Skin epidermis (tissue), 12 donors: ENCODE measurements at regions not wholly inside any gene's neighbourhood (a gene's known extent, or its start where the extent isn't known, plus 50 kb on each side); places are given as distances from the start of the nearest gene placed in this dataset.

ENCODE experiments used
- H3K27ac ChIP-seq, 21 experiments: fragments of 200-600 bp; sonication (generic) in 11 of 21; one replicate each; pipeline ENCODE4 v1.5.0; 2020; ENCODE audit warnings: mild to moderate bottlenecking in 3 of 21, inconsistent platforms in 2 of 21, moderate library complexity in 2 of 21
- H3K4me3 ChIP-seq, 7 experiments: fragments of 200-600 bp; sonication (generic) in 2 of 7; one replicate each; pipeline ENCODE4 v1.5.0; 2020; ENCODE audit warnings: inconsistent platforms in 2 of 7, mild to moderate bottlenecking in 2 of 7, moderate library complexity in 1 of 7

DNA sequence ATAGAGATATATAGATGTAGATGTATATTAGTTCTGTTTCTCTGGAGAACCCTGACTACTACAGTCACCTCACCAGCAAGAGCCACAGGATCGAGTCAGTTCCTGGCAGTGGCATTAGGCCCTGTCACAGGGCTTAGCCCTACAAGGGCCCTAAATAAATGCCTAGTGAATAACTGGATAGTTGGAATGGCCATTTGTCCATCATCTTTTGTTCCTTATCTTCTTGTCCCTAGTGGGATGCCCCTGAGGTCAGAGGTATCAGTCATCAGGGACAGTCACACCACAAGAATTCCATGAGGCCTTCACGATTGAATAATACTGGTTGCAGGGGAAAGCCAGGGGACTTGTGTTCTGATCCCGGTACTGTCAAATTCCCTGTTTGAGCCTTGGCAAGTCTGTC, 204.9 kb upstream of the PPP2R3A start:
- Histone ChIP-seq H3K27ac (no peak overlapping the region), H3K4me3 (no peak overlapping the region)

DNA sequence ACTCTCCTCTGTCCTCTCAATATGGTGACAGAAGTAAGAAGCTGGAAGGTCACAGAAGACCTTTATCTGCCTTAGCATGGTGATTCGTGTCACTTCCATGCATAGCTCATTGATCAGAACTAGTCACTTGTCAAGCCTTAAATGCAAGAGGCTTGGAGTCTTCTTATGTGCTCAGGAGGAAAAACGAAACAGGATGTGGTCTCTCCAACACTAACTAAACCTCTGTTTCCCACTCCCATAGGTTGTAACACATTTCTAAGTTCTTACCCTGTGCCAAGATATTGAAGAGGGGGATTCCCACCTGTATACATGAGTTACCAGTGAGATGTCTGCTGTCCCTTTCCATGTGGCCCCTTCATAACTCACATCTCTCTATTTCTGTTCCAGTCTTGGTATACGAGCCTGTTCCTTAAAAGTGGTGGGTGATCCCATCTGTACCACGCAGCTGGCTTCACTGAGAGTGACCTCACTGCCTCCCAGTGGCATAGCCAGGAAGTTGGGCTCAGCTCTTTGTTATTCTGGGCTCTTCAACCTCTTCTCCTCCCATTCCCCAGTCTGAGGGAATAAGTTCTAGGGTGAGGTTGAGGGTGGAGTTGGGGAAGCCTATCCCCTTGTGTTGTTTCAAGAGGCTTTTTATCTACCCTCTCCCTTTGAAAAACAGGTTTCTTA, 203.2 kb upstream of the PPP2R3A start:
- H3K27ac ChIP-seq = no peak overlapping the region
- no peak overlapping the region for H3K4me3 ChIP-seq

DNA sequence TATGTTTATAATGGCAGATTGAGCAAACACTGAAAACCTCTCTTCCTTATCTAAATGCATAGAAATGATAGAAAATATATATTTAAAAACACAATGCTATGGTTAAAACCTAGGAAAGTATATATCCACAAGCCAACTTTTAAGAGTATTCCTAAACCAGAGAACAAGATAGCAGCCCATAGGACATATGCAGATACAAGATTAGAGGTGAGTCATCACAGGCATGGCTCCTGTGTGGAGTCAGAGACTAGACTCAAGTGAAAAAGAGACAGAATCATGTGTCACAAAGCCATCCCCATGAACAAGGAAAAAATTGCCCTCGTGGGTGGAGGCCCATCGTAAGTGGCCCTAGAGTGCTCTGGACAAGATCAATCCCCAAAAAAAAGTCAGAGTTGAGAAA, 199.4 kb upstream of the PPP2R3A start:
- Histone ChIP-seq H3K4me3 (no peak overlapping the region), H3K27ac (no peak overlapping the region)

DNA sequence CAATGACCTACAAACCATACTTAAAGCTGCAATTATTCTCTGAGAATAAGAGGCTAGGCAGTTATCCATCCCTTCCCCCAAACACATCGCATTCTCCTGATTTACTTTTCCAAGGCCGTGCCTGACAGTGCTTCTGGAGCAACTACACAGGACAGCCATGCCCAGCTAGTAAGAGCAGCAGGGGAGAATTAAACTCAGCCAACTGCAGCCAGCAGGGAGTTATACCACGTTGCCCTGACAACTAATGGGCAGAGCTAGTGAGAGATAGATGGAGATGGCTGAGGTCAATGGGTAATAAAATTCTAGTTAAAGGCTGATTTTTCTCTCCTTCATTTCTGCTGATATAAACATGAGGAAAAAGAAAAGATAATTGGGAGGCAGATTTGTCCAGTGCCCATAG, 193.8 kb upstream of the PPP2R3A start:
- Histone ChIP-seq H3K4me3 (no peak overlapping the region), H3K27ac (no peak overlapping the region)

DNA sequence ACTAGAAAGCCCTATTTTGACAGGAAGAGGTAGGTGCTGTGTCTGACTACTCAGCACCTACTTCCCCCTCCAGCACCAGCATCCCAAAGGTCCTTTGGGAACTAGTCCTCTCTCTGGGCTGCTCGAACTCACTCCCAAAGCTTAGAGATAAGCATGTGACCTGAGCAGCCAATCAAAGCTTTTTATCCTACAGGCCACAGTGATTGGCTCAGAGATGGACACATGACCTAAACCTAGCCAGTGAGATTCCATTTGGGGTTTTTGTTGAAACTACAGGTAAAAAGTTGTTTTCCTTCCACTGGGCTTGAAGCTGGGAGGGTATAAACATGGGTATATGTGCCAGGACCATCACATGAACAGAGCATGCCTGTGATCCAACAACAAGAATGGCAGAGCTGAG, 186.5 kb upstream of the PPP2R3A start:
- H3K27ac ChIP-seq = no peak overlapping the region
- H3K4me3 ChIP-seq = no peak overlapping the region

- H3K27ac ChIP-seq = no peak overlapping the region
- H3K4me3 ChIP-seq = no peak overlapping the region
These were observed 185.8 kb upstream of the PPP2R3A start for GRCh38 chr3:135779590-135780235.

DNA sequence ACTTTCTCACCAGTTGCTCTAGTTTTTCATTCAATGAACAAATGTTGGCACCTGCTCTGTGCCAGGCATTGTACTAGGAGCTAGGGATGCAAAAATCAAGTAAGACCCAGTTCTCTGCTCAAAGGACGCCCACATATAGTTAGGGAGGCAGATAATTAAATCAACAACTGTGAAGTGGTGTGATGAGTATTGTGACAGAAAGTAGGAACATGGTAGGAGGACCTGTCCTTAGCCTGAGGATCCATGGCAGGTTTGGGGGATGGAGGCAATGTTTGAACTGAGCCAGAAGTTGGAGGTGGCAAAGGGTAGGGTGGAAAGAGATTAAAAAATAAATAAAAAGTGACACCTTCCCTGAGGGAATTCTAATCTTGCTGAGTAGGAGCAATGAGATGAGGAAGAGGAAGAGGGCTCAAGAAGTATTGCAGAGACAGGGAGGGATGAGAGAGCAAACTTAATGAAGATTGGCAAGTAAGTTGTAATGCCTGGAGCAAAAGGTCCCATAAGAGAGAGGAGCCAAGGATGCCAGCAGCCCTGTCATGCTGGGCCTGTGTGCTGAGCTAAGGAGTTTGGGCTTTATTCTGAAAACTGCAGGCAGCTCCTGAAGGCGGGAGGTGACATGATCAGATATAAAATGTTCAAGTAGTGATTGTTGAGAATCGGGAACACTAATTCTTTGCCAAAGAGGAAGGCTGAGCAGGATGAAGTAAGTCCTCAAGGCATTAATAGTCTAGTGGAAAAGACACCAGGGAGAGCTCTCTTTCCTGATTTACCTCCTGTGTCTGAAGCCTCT, 184.3 kb upstream of the PPP2R3A start:
- H3K27ac ChIP-seq = no peak overlapping the region
- no peak overlapping the region for H3K4me3 ChIP-seq

- no peak overlapping the region for H3K4me3 ChIP-seq
- H3K27ac ChIP-seq = no peak overlapping the region
These were observed 181.0 kb upstream of the PPP2R3A start for GRCh38 chr3:135784557-135784956.

GRCh38 chr3:135788146-135788545, 177.4 kb upstream of the PPP2R3A start:
- H3K27ac ChIP-seq = no peak overlapping the region
- no peak overlapping the region for H3K4me3 ChIP-seq

DNA sequence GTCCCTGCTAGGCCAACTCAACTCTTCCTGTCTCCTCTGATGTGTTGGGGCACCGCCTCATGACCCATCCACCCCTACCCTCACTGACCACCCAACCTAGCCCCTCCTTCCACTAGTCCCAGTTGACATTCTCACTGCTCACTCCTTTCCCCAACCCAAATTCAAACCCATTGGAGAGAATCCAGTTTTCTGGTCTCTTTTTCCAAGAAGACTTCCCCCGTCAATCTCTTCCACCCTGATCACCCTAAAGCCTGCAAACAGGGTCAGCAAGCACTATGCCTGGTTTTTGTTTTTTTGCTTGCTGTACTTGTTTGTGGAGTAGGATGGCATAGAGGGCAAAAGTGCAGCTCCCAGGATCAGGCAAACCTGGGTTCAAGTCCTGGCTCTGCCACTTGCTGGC, 176.6 kb upstream of the PPP2R3A start:
- Histone ChIP-seq H3K27ac (no peak overlapping the region), H3K4me3 (no peak overlapping the region)

GRCh38 chr3:135792174-135792573, 173.4 kb upstream of the PPP2R3A start:
- Histone ChIP-seq H3K4me3 (no peak overlapping the region), H3K27ac (no peak overlapping the region)

DNA sequence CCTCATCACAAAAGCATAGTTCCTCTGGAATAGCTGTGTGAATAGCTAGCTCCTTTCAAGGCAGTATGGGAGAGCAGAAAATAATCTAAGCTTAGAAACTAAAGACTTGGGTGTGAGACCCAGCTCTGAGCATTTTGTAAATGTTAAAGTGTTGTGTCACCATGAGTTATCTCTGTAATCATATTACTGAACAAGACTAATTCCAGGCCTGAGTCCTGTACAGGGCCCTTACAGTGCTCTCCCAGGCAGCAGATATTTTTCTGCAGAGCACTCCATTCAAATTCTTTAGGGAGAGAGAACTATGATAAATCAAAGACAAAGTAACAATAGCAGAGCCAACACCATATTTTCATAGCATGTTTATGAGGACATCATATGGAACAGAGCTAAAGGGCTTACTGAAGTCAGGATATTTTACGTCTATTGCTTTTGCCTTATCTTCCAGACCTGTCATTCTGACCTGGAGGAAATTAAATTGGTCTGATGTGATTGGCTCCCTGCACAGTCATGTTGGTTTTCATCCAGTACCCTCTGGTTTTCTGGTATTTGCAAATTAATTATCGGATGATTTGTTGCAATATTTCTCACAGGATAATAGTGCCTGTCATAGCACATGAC, 172.6 kb upstream of the PPP2R3A start:
- H3K27ac ChIP-seq = no peak overlapping the region
- no peak overlapping the region for H3K4me3 ChIP-seq

DNA sequence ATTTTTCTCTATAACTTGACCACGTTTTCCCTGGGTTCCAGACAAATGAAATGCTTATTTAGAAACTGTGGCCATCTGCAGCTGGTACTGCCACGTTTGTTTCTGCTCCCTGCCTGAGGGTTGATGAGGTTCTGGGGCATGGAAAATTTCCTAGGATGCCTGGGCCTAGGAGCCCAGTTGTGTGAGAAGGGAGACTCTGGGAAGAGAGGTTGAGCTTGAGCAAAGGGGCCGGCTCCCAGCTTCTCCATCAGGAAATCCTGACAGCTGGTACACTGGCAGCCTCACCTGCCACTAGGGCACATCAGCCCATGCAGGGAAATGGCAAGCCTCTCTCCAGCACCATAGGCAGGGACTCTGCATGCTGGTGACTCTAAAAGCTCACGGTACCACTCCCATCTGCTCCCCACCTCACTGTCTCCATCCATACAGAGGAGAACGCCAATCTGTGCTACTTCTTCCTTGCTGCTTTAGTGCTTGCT, 165.4 kb upstream of the PPP2R3A start:
- Histone ChIP-seq H3K27ac (no peak overlapping the region), H3K4me3 (no peak overlapping the region)

- H3K27ac ChIP-seq = no peak overlapping the region
- no peak overlapping the region for H3K4me3 ChIP-seq
These were observed 164.5 kb upstream of the PPP2R3A start for GRCh38 chr3:135801018-135801417.

GRCh38 chr3:135802171-135802570, 163.4 kb upstream of the PPP2R3A start:
- H3K4me3 ChIP-seq = no peak overlapping the region
- H3K27ac ChIP-seq = no peak overlapping the region

DNA sequence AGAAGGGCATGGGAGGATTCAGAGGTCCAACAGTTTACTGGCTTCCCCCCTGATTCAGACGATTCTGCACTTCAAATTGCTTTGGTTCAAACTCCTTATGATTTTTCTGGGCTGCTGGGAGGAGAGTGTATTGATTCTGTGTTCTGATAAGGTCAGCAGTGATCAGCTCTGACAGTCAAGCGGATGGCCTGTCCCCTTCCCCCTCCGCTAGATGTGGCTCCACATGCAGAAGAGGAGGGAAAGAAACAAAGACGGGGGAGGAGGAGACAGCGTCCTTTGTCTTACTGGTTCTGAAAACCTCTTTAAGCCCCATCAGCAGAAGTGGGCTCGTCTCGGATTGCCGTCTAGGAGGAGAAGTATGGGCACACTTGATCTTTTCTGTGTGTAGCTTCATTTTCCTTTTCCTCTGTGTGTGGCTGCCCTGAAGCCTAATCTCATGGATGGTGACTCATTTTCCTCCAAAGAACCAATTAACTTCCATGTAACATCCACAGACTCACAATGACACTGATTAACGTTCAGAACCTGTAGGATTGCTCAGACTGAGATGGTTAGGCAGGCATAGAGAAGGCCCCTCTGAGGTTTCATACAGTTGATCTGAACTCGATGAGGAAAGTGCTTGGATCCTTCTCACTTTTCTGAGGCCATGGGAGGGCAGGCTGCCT, 162.4 kb upstream of the PPP2R3A start:
- Histone ChIP-seq H3K27ac (no peak overlapping the region), H3K4me3 (no peak overlapping the region)

DNA sequence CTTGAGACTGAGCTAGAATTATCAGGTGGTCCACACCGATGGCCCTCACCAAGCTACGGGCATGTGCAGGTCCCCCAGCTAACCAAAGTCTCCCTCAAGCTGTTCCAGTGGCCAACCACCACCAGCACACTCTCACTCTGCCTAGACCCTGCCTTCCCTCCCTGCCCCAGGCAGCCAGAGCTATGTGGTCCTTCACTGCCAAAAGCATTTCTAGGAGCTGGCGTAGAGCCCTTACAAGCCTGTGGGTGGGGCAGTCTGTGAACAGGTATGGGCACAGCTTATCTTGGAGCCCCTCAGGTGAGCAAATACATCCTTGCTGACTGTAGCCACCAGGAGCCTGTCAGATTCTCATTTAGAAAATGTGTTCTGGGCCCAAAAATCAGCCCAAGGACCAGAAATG, 159.8 kb upstream of the PPP2R3A start:
- Histone ChIP-seq H3K27ac (no peak overlapping the region), H3K4me3 (no peak overlapping the region)

DNA sequence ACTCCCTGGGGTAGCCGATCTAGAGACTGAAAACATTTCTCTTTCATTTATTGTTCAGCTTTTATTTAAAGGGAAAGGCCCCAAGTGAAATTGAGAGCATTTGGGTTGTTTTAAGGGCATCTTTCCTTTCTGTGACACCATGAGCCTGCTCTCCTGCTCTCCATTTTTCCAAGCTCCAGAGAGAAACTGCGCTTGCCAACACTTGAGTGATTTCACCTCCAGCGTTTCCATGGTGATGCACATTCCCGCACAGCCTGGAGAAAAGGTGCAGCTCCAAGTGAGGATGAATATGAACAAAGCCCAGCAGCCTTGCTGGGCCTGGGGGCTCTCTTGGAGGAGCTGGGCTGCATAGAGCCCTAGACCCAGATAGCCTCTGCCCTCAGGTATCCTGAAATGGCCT, 159.2 kb upstream of the PPP2R3A start:
- H3K4me3 ChIP-seq = no peak overlapping the region
- no peak overlapping the region for H3K27ac ChIP-seq

GRCh38 chr3:135807879-135808278, 157.6 kb upstream of the PPP2R3A start:
- Histone ChIP-seq H3K4me3 (no peak overlapping the region), H3K27ac (no peak overlapping the region)

DNA sequence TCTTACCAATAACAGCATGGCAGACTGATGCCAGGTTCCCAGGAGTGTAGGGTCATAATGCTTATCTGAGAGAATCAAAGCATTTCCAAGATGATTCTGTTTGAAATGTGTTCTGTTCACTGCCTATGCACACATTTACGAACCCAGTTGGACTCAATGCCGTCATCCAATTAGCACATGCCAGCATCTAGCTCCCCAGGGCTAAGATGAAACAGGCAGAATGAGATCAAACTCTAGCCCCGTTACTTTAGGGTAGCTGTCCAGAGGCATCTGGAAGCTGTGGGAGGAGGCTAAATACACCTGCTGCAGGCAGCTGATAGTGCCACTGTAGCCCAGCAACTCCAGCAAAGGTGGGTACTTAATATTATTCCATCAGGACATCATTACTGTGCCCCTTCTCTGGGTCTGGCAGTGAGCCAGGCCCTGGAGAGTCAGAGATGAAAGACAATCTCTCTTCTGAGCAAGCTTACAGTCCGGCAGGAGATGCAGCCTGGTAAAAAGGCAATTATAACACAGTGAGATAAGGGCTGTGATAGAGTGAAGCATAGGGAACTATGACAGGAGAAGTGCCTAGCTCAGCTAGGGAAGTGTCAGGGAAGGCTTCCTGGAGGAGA, 156.4 kb upstream of the PPP2R3A start:
- H3K4me3 ChIP-seq = no peak overlapping the region

More for the DNA sequence above, 156.4 kb upstream of the PPP2R3A start:
- H3K27ac ChIP-seq = no peak overlapping the region
